Neutrophil (primary cell): ENCODE measurements at regions not wholly inside any gene's neighbourhood (a gene's known extent, or its start where the extent isn't known, plus 50 kb on each side); places are given as distances from the start of the nearest gene placed in this dataset.
A peak's percentile ranks its signal among the peaks of the same experiment; 100 is the strongest.

Experiments used
- H3K27ac ChIP-seq: fragments of 200-600 bp; sonication (generic); 2 replicates; pipeline ENCODE4 v1.5.1; 2016; ENCODE audit warnings: mild to moderate bottlenecking, moderate library complexity
- H3K27me3 ChIP-seq: fragments of 200-600 bp; sonication (generic); 2 replicates; pipeline ENCODE4 v1.6.0; 2016; ENCODE audit warnings: mild to moderate bottlenecking
- H3K36me3 ChIP-seq: fragments of 200-600 bp; sonication (generic); 2 replicates; pipeline ENCODE4 v1.5.1; 2017
- H3K4me1 ChIP-seq, 2 experiments: fragments of 200-600 bp in 1 of 2; sonication (generic) in 1 of 2; 1 replicate in 1 of 2; 2 replicates in 1 of 2; pipeline versions ENCODE4 v1.5.1 to v1.6.1; 2013 to 2016; ENCODE audit warnings: low read depth in 1 of 2, low read length in 1 of 2, mild to moderate bottlenecking in 1 of 2, moderate library complexity in 1 of 2; ENCODE audit not compliant: control insufficient read depth in 1 of 2, insufficient read depth in 1 of 2
- H3K4me3 ChIP-seq, 2 experiments: fragments of 200-600 bp in 1 of 2; sonication (generic) in 1 of 2; 1 replicate in 1 of 2; 2 replicates in 1 of 2; pipeline ENCODE4 v1.5.1; 2013 to 2016; ENCODE audit warnings: low read depth in 1 of 2, low read length in 1 of 2, mild to moderate bottlenecking in 1 of 2, moderate library complexity in 1 of 2
- H3K9me3 ChIP-seq: fragments of 200-600 bp; sonication (generic); 2 replicates; pipeline ENCODE4 v1.5.1; 2016
- CTCF ChIP-seq: fragments of 200-600 bp; sonication (generic); IDR thresholded peaks from 2 replicates; pipeline ENCODE4 v1.5.1; 2016; ENCODE audit warnings: antibody characterized with exemption

DNA sequence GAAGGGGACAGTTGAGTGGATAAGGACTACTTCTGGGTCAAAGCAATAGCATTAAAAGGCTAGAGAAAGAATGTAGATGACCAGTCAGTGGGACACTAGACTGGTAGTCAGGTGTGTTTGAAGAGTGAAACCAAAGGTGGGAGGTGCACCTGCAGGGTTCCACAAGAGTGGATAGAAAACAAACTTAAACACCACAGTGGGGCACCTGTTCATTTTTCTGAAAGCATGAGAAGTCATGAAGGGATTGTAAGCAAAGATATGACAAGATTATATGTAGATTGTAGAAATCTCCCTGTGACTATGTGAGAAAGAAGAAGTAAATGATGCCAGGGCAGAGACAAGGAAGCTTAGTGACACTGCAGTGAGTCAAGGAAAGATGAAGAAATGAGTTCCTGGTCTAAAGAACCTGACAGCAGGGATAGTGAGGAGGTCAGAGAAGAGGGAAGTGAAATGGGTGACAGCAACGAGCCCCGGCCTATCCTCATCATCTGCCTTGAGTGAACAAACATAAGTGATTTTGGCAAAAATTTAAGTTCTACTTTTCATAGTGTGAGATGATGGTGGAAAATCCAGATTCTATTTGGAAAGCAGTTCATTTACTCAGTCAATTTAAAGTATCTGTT is 296.9 kb downstream of the TLE4 start:
- H3K27ac ChIP-seq, result no peak overlapping the region
- no peaks in the 10 kb centered on the region for H3K27me3 ChIP-seq
- TF ChIP-seq CTCF, result no peak
- no peaks in the 10 kb centered on the region for H3K9me3 ChIP-seq
- H3K36me3 ChIP-seq, result no peaks in the 10 kb centered on the region
- H3K4me3 ChIP-seq, result no peak overlapping the region
- H3K4me1 ChIP-seq, result no peaks in the 10 kb centered on the region

- no peaks in the 10 kb centered on the region for H3K9me3 ChIP-seq
- no peak for TF ChIP-seq CTCF
- H3K36me3 ChIP-seq, result no peaks in the 10 kb centered on the region
- H3K4me3 ChIP-seq, result no peak overlapping the region
- H3K4me1 ChIP-seq, result no peaks in the 10 kb centered on the region
- H3K27me3 ChIP-seq, result no peaks in the 10 kb centered on the region
- no peak overlapping the region for H3K27ac ChIP-seq
Observed at GRCh38 chr9:79862921-79863890, 291.4 kb downstream of the TLE4 start.

- Histone ChIP-seq H3K27ac (peak overlapping the region; percentile 51), H3K9me3 (no peaks in the 10 kb centered on the region), H3K4me1 (no peaks in the 10 kb centered on the region), H3K4me3 (no peak overlapping the region), H3K27me3 (no peaks in the 10 kb centered on the region), H3K36me3 (no peaks in the 10 kb centered on the region)
- no peak for TF ChIP-seq CTCF
Observed at GRCh38 chr9:79858508-79858907, 286.7 kb downstream of the TLE4 start.

DNA sequence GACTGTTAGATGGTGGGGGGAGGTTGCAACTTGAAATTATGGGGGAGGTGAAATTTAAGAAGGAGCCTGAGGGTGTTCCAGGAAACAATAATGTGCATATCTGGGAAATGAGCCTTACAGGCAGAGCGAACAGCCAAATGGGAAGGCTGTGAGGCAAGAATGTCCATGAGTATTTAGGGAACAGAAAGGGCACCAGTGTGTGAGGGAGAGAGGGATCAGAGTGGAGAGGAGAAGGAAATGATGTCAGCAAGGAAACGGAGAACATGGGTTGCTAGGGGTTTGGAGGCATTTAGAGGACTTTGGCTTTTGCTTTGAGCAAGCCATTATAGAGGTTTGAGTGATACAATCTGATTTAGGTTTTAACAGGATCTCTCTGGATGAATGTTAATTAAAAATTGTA is 285.4 kb downstream of the TLE4 start:
- Histone ChIP-seq H3K4me1 (no peaks in the 10 kb centered on the region), H3K36me3 (no peaks in the 10 kb centered on the region), H3K27me3 (no peaks in the 10 kb centered on the region), H3K9me3 (no peaks in the 10 kb centered on the region), H3K4me3 (no peak overlapping the region), H3K27ac (no peak overlapping the region)
- no peak for TF ChIP-seq CTCF

DNA sequence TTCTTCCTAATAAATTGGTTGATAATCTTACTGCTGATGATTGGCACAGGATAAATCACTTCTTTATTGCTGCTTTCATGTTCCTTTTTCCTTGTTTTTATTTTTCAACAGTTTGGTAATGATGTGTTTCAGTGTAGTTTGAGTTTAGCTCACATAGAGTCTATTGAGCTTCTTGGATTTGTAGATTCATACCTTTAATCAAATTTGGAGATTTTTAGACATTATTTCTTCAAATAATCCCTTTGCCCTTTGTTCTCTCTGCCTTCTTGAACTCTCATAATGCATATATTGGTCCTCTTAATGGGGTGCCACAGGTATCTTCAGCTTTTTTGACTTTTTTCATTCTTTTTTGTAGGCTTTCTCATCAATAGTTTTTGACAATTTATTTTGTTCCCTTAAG is 275.3 kb downstream of the TLE4 start:
- Histone ChIP-seq H3K27me3 (no peaks in the 10 kb centered on the region), H3K36me3 (no peaks in the 10 kb centered on the region), H3K4me3 (no peak overlapping the region), H3K4me1 (no peaks in the 10 kb centered on the region), H3K9me3 (no peaks in the 10 kb centered on the region), H3K27ac (no peak overlapping the region)
- no peak for TF ChIP-seq CTCF
